Activated CD4-positive, alpha-beta T cell treated with anti-CD3 and anti-CD28 coated beads, Interleukin-2, Interleukin-4, amounts not matched to agents 100 ng/mL and 50 ng/mL, durations not matched to agents 16 hours and 8 hours (primary cell): ENCODE measurements at regions not wholly inside any gene's neighbourhood (a gene's known extent, or its start where the extent isn't known, plus 50 kb on each side); places are given as distances from the start of the nearest gene placed in this dataset.
"Not testable (repeated sequence)": the region's sequence is repeated elsewhere in the genome, so short reads cannot be mapped to it uniquely, and the experiment has no call there.

Experiments
- DNase-seq: peaks from one replicate; pipeline ENCODE4 v3.0.0-alpha.2; 2020; ENCODE audit warnings: low spot score

DNA sequence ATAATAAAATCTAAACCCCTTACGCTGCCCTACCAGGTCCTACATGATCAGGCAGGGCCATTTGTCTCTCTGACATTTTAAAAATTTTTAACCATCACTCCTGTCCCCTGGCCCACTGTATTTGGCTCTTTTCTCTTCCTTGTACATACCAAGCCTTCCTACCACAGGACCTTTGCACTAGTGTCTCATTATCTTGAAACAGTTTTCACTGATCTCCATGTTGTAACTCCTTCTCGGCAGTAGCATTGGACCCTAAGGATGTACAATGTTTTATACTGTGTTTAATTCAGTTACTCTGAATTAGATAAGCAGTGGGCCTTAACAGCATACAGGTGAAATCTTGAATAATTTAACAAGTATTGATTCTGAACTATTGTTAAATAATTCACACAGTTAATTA, 330.7 kb downstream of the UTRN start:
- no peak for DNase-seq

DNA sequence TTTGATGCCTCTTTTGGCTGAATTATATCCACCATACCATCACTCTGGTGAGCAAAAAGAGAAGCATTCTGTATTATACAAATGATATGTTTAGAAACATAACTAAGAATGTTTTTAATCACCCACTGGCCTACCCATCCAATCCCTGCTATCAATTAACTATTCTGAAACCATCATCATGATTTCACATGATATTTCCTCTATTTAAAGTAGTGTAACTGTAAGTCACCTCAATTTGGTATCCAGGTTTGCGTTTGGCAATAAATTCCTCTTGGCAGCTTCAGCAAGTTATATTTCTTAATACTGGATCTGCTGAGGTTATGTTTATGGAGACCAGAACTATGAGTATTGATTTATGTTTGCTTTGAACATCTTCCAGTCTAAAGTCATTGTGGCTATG, 332.1 kb downstream of the UTRN start:
- no peak for DNase-seq

DNA sequence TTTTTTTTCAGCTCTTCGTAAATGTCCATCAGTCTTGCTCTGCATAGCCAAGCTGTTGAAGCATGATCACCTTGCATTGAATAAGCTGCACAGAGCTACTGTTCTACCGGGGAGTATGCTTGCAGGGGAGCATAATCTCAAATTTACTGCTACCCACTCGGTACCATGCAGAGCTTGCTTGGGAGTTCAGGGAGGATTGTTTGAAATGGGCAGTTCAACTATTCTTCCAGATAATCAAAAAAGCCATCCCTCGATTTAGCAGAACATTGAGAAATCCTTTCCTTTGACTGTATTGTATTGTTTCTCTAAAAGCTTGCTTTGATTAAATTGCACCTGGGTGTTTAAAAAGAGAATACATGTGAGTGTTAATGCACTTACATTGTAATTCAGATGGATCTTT, 332.6 kb downstream of the UTRN start:
- no peak for DNase-seq

DNA sequence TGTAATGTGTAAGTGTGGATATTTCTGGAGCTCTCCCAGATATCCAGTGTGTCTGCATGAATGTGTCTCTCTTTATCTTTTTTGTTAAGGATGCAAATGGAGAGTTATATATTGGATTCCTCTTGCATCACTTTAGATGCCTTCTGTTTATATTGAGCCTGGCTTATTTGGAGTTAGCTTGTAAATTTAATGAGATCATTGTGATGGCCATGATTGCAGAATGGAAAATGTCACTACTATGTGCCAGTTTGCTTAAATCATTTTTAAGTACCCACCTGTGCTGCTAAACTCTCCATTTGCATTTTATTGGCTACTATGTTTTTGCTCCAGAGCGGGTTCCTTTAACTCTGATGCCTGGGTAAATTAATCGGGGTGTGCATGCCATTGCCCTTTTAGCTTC, 334.8 kb downstream of the UTRN start:
- DNase-seq: no peak

DNA sequence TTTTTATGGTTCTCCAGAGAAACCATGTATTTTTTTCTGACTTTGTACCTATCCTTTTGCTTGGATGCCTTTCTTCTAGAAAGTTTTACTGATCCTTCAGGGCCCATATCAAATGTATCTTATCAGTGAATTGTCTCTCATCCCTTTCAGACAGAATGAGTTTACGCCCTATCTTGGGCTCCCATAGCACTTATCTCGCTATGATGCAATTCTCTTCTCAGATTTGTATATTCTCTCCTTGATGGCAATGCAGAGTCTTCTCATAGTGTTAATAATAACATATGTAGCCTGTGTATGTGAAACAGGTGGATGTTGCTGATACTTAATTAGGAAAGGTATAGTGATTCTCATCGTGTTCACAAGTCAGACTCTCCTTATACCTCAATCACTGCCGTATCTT, 336.2 kb downstream of the UTRN start:
- DNase-seq: no peak

DNA sequence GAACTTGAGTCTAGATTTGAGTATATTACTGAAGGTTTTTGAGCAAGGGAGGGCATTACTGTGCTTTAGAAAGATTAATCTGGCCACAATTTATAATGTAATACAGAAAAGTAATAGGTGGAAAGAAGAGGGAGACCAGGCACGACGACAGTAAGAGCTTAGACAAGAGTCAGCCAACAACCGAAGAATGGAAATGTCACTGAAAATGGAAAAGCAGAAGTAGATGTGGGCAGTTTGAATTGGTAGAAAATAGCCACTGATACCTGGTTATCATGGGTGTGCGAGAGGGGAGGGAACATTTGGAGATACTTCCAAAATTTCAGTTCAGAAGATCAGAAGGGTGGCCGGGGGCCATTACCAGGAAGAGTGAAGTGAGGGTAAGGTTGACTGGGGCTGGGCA, 339.1 kb downstream of the UTRN start:
- no peak for DNase-seq

DNA sequence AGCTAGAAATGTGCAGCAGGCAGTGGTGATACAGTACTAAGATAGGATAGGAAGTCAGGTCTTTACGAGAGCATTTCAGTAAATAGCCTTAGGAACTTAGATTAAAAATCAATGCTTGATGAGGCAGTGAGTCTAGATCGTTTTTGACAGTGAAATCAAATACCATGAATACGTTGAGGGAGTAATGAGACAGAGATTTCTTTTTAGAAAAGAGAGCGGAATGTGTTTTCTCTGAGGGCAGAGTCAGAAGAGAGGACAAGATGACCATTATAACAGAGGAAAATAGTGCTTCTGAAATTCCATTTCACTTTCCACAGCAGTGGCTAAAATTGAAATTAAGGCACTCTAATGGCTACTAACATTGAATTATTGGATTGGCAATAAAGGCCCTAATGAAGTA, 339.6 kb downstream of the UTRN start:
- DNase-seq: no peak

DNA sequence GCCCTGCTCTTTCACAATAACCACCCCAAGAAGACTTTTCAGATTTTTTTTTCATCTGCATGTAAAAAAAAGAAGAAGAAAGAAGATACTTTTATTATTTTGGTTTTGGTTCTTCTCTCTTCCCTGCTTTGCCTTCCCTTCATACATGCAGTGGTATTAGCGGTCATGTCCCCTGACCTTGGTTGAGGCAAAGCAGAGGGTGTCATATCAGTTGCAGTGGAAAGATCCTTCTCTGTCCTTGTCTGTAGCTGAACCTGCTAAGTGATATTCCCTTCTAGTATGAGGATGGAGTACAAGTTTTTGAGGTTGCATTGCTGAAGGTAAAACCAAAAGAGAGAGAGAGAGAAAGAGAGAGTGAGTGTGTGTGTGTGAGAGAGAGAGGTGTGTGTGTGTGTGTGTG, 345.7 kb downstream of the UTRN start:
- DNase-seq: no peak

DNA sequence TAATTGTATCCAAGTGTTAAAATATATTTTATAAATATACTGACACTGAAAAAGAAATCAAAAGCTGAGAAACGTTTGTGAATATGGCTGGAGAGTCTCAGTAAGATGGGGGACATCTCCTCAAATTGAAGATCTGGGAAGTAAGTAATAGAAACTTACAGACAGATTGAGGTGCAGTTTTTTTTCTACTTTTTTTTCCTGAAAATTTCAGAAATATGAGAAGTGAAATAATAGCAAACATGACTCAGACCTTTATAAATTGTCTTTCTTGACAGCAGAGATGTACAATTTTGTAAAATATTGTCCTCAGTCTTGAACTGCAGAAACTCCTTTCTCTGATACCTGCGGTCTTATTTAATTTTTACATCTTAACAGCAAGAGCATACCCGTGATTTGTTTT, 347.1 kb downstream of the UTRN start:
- no peak for DNase-seq

DNA sequence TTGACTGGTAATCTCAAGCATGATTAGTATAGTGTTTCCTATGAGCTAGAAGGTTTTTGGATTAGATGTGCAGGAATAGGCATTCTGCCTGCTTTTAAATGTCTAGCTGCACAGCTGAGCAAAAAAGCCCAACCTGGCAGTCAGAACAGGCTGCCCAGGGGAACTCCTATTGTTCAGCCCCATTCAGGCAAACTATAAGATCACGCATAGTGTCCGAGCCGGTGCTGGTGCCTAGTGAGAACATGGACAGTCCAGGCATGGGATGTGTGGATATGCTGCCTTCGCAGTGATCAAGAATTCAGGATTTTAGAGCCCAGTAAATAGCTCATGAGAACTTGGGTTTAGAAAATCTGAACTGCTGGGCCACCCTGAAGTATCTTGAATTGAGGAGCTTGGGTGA, 348.8 kb downstream of the UTRN start:
- no peak for DNase-seq

DNA sequence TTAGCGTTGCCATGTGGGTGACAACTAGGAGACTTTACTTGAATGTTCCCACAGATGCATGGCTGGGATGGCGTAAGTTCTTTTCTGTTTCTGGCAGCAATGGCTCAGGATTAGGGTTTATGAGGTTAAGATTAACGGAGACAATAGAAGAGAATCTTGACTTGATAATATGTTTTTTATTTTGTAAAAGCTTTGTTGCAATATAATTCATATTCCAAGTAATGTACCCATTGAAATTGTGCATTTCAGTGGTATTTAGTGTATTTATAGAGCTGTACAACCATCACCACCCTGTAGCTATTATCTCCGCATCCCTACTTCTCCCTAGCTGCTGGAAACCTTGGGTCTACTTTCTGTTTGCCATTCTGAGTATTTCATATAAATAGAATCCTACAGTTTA, 349.2 kb downstream of the UTRN start:
- no peak for DNase-seq

DNA sequence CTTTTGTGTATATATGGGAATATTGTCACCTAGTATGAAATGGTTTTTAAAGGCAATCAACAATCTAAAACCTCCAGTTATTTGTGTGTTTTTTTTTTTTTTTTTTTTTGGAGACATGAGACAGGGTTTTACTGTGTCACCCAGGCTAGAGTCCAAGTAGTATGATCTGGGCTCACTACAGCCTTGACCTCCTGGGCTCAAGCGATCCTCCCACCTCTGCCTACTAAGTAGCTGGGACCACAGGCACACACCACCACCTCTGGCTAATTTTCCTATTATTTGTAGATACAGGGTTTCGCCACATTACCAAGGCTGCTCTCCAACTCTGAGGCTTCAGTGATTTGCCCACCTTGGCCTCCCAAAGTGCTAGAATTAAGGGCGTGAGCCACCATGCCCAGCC, 349.9 kb downstream of the UTRN start:
- no peak for DNase-seq

DNA sequence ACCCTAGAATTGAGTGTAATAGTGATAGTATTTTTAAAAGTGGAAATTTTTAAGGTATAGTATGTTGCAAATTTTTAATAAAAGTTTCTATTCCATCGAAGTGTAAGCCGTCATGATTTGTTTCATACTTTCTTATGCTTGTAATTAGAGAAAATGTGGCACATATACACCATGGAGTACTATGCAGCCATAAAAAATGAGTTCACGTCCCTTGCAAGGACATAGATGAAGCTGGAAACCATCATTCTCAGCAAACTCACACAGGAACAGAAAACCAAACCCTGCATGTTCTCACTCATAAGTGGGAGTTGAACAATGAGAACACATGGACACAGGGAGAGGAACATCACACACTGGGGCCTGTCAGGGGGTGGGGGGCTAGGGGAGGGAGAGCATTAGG, 350.9 kb downstream of the UTRN start:
- not testable (repeated sequence) for DNase-seq

DNA sequence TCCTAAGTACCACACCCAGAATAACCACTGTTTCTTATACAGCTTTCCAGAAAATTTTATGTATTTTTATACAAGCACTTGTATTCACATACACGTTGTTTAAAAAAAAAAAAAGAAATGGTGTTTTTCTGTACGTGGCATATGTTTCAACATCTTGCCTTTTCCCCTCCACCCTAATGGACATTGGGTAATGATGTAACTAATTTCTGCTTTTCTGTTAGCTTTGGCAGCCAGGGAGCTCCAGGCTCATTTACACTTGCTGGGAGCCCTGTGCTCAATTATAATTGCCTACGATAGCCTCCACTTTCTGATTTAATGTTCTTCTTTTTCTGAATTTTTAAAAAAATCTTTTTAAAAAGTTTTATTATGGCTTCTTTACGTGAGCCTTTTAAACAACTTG, 352.4 kb downstream of the UTRN start:
- no peak for DNase-seq

DNA sequence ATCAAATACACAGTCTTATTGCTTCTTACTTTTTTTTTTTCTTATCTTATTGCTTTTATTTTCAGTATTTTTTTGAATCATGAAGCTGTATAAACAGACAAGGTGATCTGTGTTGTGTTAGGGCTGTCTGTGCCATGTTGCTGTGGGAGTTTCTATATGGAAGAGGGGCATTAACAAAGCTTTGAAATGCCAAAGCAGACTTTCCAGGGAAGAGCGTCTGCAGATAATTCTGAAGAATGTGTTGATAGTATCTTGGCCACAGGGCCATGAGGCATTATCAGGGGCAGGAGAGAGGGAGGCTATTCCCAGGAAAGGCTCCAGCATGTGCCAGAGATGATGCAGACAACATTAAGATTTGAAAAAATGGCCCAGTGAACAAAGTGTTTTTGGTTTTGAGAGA, 354.5 kb downstream of the UTRN start:
- DNase-seq: no peak

DNA sequence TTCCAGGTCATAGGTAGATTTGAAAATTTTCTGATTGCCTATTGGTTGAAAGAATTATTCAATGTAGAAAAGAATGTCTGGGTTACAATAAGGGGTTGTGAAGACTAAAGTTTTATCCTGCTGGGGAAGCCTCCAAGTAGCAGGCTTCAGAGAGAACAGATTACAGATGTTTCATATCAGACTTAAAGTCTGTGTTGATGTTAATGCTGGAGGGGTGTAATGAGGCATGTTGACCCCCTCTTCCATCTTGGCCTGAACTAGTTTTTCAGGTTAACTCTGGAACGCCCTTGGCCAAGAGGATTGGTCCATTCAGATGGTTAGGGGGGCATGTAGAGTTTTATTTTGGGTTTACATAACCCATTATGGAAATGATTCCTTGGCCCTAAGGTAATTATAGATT, 356.2 kb downstream of the UTRN start:
- no peak for DNase-seq

DNA sequence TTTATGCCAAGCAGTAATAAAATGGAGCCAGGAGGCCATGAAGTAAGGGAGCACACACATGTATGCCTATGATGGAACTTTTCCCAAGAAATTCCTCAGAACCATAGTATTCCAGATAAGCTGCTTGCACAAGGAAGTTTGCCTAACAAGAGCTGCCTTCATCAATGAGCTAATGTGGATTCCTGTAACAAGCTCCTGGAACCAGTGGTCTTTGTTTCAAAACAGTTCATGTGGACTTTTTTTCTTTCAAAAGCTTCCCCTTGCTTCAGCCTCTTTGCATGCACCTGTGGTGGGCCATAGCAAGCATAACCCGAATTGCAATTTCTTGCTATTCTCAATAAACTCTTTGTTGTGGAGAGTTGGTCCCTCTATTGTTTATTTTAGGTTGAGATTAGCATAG, 359.6 kb downstream of the UTRN start:
- DNase-seq: no peak

DNA sequence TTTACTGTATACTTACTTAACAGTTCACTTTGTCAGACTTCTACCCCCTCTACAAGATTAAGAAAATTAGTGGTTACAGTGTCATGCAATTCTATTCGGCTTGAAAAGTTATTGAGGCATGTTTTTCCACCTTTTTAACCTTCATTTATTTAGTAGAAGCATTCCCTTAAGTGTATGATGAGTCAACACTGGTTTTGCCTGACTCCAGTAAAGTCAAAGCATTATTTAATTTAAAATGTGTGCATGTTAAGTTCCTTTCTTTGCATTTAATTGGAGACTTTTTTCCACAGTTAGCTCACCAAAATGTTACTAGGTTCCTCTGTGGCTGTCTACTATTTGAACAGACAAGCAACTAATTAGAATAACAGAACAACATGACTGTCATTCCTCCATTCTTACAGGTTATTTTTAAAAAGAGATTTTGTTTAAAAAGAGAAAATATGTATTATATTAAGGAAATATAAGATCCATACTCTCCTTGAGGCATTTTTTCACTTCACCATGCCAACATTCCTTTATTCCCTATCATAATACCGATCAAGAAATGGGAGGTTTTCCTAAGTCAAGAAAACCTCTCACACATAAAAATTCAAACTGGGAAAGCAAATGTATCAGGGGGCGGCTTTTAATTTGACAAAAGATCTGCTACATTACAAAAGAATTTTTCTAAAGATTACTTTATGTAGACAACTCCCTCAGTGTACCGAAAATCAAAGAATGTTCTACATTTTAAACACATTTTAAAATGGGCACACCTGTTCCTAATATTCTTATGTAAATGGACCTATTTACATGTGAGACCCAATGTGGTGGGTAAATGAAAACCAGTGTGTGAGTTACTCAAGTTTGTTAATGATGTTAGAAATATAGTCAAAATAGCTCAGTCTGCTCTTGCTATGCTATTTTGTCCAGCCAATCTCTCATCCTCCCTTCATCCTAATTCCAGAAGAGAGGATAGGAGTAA, 361.2 kb downstream of the UTRN start:
- no peak for DNase-seq

DNA sequence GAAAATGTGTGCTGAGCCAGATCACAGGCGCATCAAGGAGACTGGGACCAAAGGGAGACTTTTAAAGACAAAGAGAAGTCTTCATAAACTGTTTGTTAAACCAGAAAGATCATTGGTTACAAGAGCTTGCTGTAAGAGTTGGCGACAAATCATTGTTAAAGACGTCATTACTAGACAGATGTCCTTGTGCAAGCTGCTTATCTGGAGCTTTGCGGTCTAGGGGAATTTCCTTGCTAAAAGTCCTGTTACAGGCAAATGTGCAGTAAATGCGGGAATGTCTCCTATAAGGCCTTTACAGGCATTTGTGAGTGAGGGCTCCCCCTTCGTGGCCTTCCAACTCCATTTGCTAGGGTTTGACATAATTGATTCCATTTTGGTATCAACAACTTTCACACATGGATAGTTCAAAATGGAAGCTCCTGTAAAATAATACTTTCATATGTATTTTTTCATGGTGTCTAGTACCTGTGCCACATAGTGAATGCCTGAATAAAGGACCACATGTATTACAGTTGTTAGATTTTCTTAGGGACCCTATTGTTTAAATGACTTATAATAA, 362.4 kb downstream of the UTRN start:
- no peak for DNase-seq

DNA sequence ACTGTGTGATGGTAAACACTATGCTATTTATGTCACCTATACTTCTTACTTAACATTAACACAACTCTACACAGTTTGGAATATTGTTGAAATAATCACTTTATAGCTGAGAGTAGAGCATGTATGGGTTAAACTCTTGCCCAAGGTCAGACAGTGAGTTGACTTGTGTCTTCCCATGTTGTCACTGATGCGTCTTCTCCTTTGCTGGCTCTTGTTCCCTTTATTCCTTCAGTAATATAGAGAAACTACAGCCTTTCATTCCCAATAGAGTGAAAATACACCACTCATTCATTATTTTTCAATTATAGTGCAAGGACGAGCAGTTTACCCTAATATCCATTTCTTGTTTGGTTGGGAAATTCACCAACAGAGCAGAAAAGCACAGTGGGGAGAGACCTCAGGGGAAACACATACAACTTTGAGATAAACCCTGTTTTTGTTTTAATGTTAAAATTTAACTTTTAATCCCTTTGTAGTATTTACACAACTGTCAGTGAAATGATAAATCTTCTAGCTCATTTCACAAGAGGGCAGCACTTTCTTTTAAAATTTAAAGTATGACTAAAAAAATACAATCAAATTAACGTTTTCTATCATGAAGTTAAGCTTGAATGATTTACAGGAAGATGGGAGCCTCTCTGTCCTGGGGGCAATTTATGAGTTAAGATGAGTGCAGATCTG, 363.0 kb downstream of the UTRN start:
- DNase-seq: no peak

DNA sequence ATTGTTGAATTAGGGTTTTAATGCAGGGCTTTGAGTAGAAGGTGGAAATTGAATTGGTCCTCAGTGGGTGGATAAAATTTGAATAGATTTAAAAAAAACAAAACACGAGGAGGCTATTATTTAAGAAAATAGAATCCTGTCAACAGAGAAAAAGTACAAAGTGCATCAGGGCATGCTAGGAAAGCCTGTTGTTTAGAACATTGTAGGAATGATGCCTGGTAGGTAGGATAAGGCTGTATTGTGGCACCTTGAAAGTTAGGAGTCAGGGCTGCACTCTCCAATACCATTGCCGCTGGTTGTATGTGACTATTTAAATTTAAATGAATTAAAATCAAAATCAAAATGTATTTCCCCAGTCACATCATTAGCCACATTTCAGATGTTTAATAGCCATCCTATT, 363.9 kb downstream of the UTRN start:
- DNase-seq: no peak

DNA sequence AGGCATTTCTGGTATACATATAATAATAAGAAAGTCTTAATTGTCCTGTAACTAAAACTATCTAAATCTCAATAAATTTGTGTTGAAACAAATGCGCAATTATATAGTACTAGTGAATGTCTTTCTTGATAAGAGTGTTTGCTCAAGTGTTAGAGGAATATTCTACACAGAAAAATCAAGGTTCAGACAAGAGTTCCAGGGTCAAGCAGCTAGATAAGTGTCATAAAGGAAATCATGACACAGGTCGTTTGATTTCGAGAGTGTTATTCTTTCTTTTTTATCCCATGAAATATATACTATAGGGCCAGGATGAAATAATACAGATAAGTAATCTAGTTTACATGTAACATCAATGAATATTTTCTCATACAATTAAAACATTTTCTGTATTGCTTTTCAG, 366.1 kb downstream of the UTRN start:
- no peak for DNase-seq

DNA sequence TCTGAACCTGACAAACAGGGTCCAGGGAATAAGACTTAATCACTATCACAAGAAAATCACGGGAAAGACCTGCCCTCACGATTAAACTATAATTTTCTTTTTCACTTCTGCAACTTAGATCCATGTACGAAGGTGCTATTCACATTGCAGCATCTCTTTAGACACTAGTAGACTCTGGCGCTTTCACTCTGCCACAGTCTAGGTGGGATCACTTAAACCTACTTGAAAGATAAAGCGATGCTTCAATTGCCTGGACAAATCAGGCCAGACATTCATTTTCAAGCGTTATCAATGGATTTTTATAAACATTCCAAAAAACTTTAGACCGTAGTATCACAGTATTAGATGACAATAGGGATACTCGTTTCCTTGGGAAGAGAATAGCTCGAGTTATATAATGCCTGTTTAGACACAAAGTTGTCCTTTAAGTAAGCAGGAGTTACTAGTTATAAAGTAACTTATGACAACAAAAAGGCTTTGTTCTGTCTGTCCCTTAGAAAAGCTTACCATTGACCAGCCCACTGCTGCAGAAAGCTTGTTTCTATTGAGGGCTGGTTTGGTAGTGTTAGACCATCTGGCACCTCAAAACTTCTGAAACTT, 367.3 kb downstream of the UTRN start:
- no peak for DNase-seq
